NCI-H2107 treated with DMSO at 0.1 percent for 48 hours (cell line): ENCODE measurements at regions not wholly inside any gene's neighbourhood (a gene's known extent, or its start where the extent isn't known, plus 50 kb on each side); places are given as distances from the start of the nearest gene placed in this dataset.

Experiments
- DNase-seq: peaks from one replicate; lab custom pipeline; 2025; ENCODE audit not compliant: unreplicated experiment; lab: John Stamatoyannopoulos, UW

DNA sequence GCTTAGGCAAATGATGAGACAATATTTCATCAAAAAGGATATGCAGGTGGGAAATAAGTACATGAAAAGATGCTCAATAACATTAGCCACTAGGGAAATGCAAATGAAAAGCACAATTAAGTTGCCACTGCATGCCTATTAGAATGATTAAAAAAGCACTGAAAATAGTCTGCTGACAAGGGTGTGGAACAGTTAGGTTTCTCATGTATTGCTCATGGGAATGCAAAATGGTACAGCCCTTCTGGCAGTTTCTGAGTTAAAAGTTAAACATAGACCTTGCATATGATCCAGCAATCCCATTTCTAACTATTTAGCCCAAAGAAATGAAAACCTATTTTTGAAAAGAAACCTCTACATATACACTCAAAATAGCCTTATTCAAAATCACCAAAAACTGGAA lies 393.0 kb downstream of the BMP4 start:
- DNase-seq: no peak

DNA sequence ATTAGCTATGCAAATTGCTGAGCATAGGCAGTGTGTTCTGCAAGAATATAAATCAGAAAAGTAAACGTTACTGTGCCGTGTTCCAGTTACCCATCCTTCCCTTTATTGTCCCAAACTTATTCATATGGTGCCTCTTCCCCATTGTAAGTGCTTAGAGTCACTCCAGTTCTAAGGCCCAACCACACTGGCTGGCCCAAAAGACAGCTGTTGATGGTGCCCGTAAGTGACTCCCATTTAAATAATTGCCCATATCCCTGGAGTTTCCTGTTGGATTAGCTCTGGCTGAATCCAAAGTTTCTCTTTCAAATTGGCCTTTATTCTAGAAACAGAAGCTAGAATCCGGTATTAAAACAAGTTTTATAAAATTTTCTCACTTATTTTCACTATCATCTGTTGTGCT lies 400.1 kb upstream of the DDHD1 start:
- no peak for DNase-seq

GRCh38 chr14:53551862-53552261 lies 398.7 kb upstream of the DDHD1 start:
- DNase-seq: no peak

DNA sequence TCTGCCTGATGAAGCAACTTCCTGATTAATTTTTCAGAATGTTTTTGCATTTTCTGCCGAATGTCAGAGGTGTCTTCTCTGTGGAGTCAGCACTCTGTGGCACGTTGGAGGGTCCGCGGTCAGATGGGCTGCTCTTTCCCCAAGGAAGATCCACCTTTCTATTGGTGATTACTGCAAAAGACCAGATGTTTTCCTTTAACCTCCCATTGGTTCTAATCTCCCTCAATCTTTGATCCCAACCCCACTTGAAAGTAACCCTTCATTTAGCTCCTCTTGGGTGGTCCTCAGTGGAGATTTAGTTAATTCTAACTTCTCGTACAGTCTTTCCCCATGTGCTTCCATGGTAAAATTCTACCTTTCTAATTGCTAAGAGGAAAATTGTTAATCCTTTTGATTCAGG lies 397.7 kb upstream of the DDHD1 start:
- no peak for DNase-seq

DNA sequence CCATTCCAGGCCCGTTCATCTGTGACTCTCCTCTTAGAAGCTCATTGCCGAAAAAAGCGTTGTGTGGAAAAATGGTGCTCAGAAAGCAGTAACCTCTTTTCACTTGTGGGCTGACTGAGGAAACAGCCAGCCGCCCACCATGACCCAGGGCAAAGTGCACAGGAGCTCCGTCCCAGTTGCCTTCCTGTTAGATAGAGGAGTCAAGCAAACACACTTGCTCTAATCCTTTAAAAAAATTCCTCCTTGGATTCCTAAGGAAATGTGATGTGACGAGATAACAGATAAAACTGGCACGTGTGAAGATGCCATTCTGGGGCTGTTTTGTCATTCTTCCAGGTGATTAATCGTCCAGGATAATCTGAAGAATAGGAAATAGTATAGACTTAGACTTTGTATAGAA lies 396.8 kb upstream of the DDHD1 start:
- no peak for DNase-seq

GRCh38 chr14:53547593-53547992 lies 394.5 kb upstream of the DDHD1 start:
- DNase-seq: no peak

GRCh38 chr14:53545217-53545616 lies 392.1 kb upstream of the DDHD1 start:
- no peak for DNase-seq

- DNase-seq: no peak
Observed at GRCh38 chr14:53542732-53543131, 389.6 kb upstream of the DDHD1 start.

DNA sequence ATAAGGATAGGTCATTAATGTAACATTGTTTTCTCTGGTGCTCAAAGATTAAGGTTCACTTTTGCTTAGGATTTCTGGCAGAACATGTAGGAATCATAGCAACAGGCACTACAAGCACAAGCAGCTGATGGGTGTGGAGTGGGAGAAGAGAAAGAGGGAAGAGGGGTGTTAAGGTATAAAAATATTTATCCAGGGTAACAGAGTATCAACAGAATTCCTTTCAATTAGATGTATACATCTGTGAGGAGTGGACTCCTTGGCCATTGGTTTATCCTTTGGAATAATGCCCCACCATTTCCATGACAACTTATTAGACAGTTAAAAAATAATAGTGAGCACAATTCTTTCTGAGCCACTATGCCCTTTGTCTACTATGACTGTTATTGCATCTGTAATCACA lies 388.3 kb upstream of the DDHD1 start:
- no peak for DNase-seq

- peak; percentile 33 for DNase-seq
Observed at GRCh38 chr14:53539489-53540126, 386.5 kb upstream of the DDHD1 start.

DNA sequence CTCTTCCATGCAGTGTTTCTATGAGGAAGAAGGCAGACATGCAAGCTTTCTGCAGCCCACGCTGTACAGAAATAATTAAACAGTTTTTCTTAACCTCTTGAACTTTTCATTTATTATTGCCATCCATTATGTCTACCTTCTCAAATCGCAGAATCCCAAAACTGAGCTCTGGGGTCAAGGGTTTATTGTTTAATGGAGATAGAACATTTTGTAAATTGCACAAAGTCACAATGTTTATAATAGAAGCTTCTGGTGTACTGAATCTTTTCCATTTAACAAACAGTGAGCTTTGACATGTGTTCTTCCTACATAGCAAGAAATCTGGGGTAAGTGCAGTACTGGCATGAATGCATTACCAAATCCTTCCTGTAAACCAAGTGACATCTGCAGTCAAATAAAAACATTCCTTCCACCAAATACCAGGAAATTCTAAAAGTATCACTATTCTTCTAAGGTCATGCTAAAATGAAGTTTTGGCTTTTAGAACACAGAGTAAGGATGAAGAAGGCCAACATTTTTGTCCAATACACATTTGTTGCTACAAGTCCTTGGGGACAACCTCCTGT lies 385.3 kb upstream of the DDHD1 start:
- DNase-seq: no peak

GRCh38 chr14:53537422-53538315 lies 384.5 kb upstream of the DDHD1 start:
- no peak for DNase-seq

DNA sequence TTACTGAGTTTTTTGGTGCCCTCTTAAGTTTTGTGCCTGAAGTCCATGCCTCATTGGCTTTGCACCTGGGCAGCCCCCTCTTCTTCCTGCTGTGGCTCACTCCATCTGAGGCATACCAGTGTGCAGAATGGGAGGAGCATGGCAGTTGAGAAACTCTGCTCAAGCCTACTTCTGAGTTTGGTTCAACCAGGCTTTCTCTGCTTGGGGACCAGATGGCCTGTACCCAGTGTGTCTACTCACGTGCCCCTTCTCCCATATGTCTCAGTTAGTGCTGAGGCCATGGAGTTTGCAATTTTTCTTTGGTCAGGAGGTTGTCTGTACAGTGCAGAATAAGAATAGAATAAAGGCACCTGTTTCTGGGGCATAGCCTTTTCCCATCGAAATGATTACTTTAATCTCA lies 383.3 kb upstream of the DDHD1 start:
- no peak for DNase-seq

DNA sequence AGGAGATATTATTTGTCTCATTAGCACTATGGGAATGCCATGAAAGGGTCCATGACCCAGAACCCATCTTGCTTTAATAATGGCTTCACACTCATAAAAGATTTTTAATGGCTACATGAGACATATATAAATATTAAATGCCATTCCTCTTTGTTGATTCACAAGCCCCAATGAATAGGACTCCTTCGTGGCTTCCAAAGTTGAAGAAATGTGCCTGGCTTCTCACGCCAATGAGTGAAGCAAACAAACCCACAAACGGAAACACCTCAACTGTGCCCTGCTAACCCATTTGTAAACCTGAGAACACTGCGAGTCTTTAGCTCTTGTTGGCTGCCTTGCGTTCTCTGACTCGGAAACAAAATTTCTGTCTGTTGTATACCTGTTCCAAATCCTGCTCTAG lies 381.7 kb upstream of the DDHD1 start:
- DNase-seq: no peak

GRCh38 chr14:53533384-53533970 lies 380.4 kb upstream of the DDHD1 start:
- no peak for DNase-seq

DNA sequence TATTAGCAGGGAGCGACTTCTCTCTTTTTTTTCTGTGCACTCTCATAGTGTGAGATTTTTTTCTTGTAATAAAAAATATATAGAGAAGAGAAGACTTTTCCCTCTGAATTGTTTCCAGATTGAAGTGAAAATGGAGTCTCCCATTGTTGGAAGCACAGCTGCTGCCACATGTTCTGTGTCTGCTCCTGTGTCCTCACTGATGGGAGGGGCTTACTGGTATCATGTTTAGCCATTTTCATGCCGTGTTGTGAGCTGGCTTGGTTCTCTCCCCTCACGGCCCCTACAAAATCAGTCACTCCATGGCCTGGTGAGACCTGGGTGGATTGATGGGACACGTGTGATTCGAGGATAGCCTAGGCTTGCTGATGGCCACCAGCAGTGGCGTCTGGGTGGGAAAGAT lies 379.7 kb upstream of the DDHD1 start:
- no peak for DNase-seq

GRCh38 chr14:53531730-53532129 lies 378.6 kb upstream of the DDHD1 start:
- no peak for DNase-seq

GRCh38 chr14:53531156-53531555 lies 378.0 kb upstream of the DDHD1 start:
- DNase-seq: no peak

DNA sequence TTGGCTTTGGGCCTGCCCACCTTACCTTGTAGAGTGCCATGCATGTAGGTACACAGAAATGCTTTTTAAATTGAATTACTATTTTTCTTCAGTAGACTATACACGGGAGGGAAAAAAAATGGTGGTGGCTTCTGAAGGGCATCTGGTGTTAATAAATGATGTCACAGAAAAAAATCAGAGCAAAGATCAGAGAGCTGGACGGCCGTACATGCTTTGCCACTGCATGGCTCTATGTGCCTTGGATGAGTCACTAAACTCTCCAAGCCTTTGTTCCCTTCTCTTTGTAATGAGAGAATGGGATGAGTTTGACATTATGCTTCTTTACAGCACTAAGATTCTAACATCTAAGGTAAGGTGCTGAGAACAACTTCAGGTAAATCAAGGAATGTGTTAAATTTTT lies 376.4 kb upstream of the DDHD1 start:
- DNase-seq: no peak

GRCh38 chr14:53528185-53528671 lies 375.1 kb upstream of the DDHD1 start:
- DNase-seq: no peak

DNA sequence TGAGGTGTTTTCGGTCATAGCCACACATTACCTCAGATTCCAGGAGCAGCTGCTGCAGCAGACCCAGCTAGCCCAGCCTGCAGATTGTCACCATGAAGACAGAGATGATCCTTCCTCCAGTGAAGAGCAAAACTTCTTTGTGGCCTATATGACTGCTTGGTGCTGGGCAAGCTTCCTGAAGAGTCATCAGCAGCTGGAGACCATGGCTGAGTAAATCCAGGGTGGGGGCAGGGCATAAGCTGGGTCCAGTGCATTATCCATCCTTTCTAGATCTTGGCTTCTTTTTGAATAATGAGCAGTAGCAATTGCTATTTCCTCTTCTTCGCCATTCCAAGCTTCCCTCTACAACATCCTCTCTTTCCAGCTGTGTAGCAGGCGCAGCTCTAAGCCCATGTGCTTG lies 373.1 kb upstream of the DDHD1 start:
- no peak for DNase-seq

GRCh38 chr14:53525608-53526007 lies 372.5 kb upstream of the DDHD1 start:
- DNase-seq: no peak
